HG02884 (cell line): ENCODE measurements at regions not wholly inside any gene's neighbourhood (a gene's known extent, or its start where the extent isn't known, plus 50 kb on each side); places are given as distances from the start of the nearest gene placed in this dataset.

Experiments used
- ATAC-seq: cut with Tn5 transposase; IDR thresholded peaks from one replicate; pipeline ENCODE4 v1.9.1; 2021; ENCODE audit warnings: mild to moderate bottlenecking, moderate library complexity; ENCODE audit not compliant: unreplicated experiment

DNA sequence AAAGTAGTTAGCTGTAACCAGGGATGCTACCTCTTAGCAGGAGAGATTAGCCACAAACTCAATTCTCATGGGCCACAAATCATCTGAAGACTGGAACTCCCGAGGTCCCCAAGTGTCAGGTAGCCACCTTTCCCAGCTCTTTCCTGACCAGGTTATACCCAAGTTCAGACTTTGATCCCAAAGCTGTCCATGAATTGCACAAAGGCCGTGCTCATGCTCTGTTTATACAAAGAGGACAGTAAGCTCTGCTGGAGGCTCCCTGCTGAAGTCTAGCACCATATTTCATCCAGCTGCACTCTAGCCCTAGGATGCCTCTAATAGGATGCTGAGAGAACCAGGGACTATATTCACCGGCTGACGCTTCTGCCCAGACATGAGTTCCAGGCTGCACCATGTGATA is 271.0 kb upstream of the ADAMTSL1 start:
- no peak for ATAC-seq

DNA sequence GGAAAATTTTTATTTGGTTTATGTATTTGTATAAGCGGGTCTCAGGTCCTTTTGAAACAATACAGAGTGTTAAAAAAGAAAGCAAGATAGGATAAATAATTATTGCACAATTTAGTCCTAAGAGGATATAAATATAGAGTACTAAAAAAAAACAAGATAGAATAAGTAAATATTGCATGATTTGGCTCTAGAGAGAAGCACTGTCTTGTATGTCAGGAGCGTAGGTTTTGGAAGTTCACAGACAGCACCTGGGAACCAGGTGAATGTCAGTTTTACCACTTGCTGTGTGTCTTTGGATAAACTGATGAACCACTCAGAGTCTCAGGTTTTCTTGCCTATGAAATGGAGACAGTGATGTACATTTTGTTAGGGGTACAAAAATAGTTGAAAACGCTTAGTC is 266.2 kb upstream of the ADAMTSL1 start:
- ATAC-seq = no peak

DNA sequence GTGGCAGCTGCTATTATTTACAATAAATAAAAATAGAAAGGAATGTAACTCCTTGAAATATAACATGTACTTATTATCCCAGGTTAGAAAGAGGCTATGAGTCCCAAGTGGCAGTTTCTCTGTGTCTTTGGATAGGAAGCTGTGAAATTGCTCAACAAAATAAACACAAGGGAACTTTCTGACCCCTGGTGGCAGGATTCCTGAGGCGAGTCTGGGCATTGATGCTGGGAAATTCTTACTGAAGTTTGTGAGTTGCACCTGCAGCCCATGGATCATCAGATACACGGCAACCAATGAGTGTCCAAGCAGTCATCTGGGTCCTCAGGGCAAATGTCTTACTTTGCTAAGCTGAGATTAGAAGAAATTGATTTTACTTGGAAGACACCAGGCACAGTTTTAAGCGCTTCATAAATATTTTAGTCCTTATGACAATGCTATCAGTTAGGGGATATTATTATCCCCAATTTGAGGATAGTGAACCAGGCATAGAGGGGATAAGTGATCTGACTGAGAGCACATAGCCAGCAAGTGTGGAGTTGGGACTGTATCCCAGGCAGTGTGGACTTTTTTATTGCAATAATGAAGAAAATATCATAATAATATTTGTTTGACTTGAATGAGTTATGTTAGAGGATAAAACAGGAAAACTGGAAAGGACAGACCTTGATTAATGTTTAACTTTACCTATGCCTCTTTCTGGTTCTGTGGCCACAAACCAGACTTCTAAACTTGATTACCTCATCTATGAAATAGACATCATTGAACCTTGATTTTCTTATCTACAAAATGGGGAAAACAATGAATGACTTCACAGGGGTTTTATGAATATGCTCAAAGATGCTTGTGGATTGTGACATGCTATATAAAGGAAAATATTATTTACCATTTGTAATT is 265.5 kb upstream of the ADAMTSL1 start:
- ATAC-seq = no peak

DNA sequence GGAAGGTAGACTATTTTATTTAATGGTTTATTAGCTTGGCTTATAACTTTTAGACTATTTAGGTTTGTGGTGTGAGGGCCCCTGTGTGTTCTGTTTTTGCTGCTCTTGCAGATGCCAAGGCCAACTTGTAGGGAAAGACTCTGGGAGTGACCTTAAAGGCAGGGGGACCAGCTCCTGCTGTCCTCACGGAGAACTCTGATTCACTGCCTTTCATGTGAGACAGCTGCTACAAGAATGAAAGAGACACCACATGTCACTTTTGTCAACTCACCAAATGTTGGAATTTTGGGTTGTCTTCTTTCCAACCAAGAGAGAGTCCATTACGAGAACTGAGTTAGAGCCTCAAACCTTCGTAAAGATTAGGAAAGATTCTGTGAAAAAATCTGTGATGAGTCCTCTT is 258.3 kb upstream of the ADAMTSL1 start:
- no peak for ATAC-seq

DNA sequence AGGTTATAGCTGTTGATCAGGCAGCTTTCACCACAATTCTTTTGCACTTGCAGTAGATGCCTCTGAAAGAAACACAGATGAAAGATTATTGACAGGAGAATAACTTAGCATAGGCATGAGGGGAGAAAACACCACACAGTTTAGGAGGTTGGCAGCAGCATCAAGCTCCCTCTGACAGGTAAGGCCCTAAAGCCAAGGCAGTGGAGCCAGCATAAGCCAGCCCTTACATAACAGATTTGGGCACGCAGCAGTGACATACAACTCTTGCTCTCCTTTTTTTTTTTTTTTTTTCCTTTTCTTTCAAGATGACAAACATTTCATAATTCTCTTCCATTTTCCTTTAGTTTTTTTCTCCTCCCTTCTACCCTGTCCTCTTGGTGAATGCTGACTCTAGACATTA is 257.6 kb upstream of the ADAMTSL1 start:
- ATAC-seq = no peak

DNA sequence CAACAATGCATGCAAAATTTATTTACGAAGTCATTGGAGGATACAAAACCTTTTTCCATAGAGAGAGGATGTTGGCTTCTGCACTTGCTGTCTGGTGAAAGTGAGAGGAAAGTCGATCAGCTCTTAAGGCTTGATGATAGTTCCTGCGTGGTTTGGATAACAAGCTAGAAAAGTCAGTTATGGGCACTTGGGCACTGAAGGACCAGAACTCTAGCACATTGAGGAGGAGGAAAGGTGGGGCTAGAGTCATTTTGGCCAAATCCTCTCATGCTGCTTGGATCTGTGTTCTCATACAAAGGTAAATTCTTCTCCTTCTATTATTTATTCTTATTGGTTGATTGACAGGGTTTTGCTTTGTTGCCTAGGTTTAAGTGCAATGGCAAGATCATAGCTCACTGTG is 245.9 kb upstream of the ADAMTSL1 start:
- no peak for ATAC-seq

DNA sequence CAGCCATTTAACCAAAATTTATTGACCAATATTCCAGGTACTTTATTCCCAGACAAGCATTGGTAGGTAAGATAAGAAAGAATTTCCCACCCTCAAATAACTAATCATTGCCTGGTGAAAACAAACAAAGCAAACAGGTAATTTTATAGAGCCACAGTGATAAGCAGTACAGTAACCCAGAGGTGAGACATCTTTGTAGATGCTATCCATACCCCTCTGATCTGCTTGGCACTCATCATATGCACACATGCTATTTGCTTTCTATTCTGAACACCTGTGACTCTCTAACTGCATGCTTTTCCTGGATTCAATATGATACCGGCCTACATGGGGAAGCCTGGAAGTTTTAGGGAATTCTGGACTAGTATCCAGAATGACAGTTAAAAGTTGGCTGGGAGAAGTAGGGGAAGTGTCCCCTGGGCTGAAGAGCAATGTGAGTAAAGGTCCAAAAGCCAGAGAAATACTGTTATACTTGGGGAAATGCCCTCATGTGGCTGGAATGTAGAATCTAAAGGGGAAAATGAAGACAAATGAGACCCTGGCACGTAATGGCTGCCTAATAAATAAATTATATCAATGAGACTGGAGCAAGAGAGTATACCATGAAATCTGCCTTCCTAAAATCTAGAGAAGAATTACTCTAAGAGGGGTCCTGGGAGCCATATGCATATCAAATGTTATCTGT is 243.8 kb upstream of the ADAMTSL1 start:
- no peak for ATAC-seq

DNA sequence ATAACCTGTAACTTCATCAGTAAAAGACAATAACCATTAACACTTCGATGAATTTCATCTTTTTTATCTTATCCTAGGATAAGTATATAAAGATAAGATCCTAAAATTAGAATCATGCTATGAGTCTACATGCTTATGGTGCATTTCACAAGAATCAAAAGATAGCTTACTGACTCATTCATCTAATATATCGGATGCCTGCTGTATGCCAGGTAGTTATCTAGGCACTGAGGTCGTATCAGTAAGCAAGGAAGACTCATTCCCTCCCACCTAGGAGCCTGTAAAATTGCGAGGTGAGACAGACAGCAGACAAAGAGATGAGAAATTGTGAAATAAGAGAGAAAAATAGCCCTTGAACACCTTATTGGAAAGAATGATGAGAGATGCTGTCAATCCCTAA is 240.6 kb upstream of the ADAMTSL1 start:
- no peak for ATAC-seq

DNA sequence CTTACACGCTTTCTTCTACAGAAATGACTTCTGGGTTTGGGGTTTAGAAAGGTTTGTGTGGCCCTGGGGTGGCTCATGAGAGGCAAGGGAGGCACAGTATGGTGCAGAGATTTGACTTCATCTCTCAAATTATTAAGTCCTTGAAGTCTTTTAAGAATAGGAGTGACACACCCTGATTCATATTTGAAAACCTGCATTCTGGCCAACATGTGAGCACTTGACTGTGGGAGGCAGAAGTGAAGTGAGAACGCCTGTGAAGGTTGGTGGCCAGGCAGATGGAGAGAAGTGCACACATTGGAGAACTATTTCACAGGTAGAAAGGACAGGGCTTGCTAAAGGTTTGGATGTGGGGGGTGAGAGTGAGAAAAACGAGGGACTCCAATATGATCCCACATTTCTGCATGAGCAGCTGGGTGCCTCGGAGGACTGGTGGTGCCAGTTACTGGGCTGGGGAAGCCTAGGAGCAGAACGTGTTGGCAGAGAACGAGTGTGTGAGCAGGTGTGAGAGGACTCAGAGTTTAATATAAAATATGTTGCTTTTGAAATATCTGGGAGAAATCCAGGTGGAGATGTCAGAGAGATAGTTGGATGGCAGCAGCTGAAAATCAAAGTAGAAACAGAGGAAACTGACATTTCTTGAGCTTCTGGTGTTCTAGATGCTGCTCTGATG is 240.0 kb upstream of the ADAMTSL1 start:
- ATAC-seq = no peak

DNA sequence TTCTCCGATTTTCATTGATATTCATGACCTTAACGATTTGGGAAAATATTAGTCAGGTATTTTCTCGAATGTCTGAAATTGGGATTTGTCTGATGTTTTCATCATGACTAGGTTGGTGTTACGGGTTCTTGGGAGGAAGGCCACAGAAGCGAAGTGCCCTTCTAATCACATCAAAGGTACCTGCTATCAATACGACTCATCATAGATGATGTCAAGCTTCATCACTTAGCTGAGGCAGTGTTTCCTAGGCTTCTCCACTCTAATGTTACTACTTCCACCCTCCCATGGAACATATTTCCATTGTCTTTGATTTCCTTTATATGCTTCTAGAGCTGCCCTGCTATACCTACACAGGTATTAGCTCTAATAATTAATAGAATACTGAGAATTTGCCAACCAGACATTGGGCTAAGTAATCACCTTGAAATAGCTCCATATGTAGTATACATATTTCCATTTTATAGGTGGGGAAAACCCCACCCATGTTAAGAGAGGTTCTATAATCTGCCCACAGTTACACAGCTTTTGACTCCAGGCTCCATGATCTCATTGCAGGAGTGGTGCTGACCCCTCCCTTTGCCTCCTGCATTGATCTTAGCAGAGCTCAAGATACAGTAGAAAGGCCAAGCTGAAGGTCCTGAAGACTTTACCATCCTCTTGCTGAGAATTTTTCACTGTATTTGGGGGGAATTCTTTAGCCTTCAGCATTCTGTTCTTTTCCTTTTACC is 238.6 kb upstream of the ADAMTSL1 start:
- ATAC-seq = no peak

DNA sequence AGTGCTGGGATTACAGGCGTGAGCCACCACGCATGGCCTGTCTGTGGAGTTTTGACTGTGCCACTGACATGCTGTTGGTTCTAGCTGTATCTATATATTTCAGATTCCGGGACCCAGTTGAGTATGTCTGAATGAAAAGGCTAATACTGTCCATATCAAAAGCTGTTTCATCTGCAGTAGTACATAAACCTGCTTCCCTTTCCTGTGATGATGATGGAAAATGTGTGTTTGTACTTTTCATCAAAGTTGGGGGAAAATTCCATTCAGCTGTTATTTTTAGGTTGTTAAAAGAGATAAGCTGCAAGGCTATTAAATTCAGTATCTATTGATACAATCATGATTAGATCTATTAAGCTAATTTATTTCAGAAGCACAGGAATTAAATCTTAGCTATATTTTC is 237.6 kb upstream of the ADAMTSL1 start:
- ATAC-seq = no peak

DNA sequence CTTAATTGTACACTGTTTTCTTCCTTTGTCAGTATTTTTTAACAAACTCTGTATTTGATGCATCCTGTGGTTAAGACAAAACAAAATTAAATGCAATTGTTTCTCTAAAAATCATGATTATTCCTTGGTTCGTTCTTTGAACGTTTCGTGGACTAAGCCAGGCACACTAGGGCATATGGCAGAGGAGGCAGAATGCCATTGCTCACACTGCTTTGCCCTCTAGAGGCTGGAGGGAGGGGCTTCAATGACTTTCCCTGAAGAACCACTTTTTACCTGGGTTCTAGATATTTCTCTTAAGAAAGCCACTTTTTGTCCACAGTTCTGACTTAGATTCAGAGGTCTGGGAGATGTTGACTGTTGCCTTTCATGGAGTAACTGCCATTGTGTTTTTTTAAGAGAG is 236.2 kb upstream of the ADAMTSL1 start:
- no peak for ATAC-seq

DNA sequence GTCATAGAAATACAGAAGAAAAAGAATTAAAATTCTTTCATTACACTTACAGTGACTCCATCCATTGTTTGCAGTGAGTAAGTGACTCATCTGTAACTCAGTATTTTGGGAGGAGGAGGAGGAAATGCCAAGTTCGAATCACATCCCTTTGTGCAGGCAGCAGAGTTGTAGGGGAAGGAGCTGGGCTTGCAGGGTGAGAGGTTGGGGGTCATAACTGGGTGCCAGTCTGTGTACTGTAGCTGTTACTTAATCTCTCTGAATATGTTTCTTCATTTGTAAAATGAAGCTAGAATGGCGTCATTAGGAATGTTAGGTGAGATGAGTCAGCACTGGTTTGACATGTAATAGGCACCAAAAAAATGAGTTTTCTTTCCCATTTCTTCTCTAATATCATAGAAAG is 235.7 kb upstream of the ADAMTSL1 start:
- ATAC-seq = no peak

DNA sequence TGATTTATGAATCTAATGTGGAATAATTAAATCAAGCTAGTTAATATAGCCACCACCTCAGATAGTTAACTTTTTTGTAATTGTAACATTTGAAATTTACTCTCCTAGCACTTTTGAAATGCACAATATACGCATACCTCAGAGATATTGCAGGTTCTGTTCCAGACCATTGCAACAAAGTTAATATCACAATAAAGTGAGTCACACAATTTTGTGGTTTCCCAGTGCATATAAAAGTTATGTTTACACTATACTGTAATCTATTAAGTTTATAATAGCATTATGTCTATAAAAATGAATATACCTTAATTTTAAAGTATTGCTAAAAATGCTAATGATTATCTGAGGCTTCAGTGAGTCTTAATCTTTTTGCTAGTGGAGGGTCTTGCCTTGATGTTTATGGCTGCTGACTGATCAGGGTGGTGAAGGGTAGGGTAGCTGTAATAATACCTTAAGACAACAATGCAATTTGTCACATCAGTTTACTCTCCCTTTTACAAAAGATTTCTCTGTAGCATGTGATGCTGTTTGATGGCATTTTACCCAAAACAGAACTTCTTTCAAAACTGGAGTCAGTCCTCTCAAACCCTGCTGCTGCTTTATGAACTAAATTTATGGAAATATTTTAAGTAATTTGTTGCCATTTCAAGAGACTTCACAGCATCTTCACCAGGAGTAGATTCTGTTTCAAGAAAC is 235.1 kb upstream of the ADAMTSL1 start:
- no peak for ATAC-seq

DNA sequence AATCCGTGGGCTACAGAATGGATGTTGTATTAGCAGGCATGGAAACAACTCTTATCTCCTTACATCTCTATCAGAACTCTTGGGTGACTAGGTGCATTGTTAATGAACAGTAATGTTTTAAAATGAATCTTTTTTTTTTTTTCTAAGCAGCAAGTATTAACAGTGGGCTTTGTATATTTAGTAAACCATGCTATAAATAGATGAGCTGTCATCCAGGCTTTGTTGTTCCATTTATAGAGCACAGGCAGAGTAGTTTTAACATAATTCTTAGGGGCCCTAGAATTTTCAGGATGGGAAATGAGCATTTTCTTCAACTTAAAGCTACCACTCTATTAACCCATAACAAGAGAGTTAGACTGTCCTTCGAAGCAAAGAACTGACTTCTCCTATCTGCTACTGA is 233.7 kb upstream of the ADAMTSL1 start:
- no peak for ATAC-seq

DNA sequence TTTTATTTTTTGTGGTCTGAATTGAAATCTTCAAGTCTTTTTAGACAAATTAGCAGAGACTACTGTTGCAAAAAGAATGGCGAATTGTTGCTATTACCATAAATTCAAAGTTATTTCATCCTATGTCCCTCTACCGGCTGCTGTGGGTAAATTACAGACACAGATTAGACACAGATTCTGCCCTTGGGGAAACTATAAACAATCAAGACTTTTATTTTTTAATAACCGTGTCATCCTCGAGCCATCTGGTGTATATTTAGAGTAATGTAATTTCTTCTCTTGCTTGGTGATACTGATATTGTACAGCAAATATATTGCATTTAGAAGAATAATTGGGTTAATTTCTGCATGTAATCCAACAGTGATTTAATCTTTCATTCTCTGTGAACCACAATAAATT is 228.0 kb upstream of the ADAMTSL1 start:
- no peak for ATAC-seq

DNA sequence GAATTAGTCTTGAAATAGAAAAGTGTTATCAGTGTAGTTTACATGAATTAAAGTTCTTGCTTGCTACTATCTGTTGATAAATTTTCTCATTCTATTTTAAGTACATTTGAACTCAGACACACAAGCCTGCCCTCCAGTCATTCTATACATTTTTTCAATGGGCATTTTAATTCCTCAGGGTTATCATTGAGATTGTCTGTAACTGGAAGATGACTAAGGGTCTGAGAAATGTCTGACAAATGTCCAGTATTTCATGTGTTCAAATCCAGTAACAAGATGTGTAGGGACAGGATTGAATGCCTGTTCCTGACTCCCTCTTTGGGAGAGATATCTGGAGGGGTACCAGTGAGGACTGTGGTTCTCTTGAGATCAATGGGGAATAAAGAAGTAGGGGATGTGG is 223.9 kb upstream of the ADAMTSL1 start:
- ATAC-seq = no peak

DNA sequence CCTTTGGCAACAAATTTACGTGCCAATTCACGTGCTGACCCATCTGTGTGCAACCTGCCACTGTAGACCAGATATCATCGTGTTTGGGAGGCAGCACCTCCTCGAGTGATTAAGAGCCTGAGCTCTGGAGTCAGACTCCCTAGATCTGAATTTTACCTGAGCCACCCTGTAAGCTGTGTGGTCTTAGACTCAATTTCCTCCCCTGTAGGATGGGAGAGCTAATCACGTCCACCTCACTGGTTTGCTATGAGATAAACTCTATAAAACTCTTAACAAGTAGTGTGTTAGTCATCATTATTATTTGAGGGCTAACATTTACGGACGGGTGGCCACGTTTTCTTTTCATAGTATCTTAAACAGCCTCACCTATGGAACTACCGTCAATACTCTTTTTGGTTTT is 220.0 kb upstream of the ADAMTSL1 start:
- no peak for ATAC-seq

DNA sequence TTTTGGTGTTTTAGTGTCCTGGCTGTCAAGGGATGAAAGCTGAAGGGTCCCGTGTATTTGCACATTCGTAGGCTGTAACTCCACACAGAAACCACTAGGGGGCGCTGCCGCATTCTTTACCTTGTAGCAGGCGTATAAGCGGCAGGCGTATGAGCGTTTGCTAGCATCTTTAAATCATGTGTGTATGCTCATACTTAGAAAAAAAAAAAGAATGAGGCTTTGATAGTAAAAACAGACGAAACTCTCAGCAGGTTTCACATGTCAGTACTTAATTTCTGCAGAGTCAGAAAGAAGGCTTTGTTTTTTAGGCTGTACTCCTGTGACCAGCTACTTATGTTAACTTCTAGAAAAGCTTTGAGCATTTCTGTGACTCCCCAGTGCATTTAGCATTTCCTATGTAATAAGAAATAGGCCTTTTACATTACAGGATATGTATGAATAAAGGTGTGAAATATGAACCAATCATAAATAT is 218.8 kb upstream of the ADAMTSL1 start:
- ATAC-seq = peak; percentile 97

DNA sequence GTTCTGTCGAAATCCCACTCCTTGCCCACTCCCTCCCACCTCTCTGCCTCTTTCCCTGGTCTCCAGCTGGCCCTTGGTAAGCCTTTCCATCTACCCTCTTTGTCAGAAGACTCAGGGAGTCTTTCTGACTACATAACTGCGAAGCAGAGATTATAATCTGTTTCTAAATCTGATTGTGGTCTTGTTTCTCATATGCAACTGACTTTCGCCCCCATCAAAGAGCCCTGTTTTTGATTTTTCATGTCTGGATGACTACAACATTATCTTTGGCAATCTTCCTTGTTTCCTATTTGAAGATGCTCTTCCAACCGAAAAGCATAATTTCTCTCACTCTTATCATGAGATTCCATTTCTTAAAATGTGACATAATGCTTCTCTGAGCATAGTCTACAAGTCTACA is 218.2 kb upstream of the ADAMTSL1 start:
- ATAC-seq = no peak

DNA sequence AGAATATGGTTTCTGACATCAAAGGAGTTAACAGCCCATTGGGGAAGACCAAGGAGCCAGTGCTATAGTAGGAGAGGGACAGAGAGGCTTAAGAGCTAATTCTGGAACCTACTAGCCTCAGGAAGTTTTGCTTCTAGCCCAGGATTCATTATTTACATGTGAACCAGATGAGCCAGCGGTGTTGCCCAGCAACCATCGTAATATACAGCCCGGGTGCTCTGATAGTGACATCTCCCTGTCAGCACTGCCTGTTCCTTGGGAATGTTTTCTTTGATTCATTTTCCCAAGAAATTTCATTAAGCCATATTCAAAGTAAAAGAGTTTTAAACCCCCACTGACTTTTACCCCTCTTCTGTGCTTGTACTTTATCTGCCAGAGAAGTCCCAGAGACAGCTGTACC is 217.4 kb upstream of the ADAMTSL1 start:
- no peak for ATAC-seq
